Progenitor cell of endocrine pancreas (in vitro differentiated cells): ENCODE measurements at regions not wholly inside any gene's neighbourhood (a gene's known extent, or its start where the extent isn't known, plus 50 kb on each side); places are given as distances from the start of the nearest gene placed in this dataset.

Source experiments
- DNase-seq: peaks from one replicate; pipeline ENCODE4 v3.0.0; 2021; ENCODE audit warnings: low spot score; ENCODE audit not compliant: unreplicated experiment
- H3K27ac Mint-ChIP-seq: 2 replicates; pipeline ENCODE4 v1.8.0; 2021; ENCODE audit warnings: mild to moderate bottlenecking, moderate library complexity, mixed read lengths
- H3K27me3 Mint-ChIP-seq: 2 replicates; pipeline ENCODE4 v1.8.0; 2021; ENCODE audit warnings: mixed read lengths
- H3K36me3 Mint-ChIP-seq: 2 replicates; pipeline ENCODE4 v1.8.0; 2022; ENCODE audit warnings: mixed read lengths; ENCODE audit not compliant: insufficient read depth
- H3K4me1 Mint-ChIP-seq: 2 replicates; pipeline ENCODE4 v1.8.0; 2021; ENCODE audit warnings: low read depth, mixed read lengths
- H3K4me3 Mint-ChIP-seq: 2 replicates; pipeline ENCODE4 v1.8.0; 2021; ENCODE audit warnings: low read depth, mild to moderate bottlenecking, moderate library complexity, mixed read lengths
- H3K9me3 Mint-ChIP-seq: 2 replicates; pipeline ENCODE4 v1.8.0; 2021; ENCODE audit warnings: low read depth, mixed read lengths
- TF ChIP-seq, protein P1 (sequence below): fragments of 200-600 bp; sonication (generic); IDR thresholded peaks from one replicate; pipeline ENCODE4 v1.5.0; 2021; ENCODE audit warnings: antibody characterized with exemption, mild to moderate bottlenecking; ENCODE audit not compliant: unreplicated experiment

- TF ChIP-seq, protein P1, sequence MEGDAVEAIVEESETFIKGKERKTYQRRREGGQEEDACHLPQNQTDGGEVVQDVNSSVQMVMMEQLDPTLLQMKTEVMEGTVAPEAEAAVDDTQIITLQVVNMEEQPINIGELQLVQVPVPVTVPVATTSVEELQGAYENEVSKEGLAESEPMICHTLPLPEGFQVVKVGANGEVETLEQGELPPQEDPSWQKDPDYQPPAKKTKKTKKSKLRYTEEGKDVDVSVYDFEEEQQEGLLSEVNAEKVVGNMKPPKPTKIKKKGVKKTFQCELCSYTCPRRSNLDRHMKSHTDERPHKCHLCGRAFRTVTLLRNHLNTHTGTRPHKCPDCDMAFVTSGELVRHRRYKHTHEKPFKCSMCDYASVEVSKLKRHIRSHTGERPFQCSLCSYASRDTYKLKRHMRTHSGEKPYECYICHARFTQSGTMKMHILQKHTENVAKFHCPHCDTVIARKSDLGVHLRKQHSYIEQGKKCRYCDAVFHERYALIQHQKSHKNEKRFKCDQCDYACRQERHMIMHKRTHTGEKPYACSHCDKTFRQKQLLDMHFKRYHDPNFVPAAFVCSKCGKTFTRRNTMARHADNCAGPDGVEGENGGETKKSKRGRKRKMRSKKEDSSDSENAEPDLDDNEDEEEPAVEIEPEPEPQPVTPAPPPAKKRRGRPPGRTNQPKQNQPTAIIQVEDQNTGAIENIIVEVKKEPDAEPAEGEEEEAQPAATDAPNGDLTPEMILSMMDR: no peak
- no peaks in the 10 kb centered on the region for H3K4me1 Mint-ChIP-seq
- no peak overlapping the region for H3K27ac Mint-ChIP-seq
- H3K27me3 Mint-ChIP-seq: no peaks in the 10 kb centered on the region
- no peak overlapping the region for H3K4me3 Mint-ChIP-seq
- H3K9me3 Mint-ChIP-seq: peaks cover 3% of the 10 kb centered on the region
- H3K36me3 Mint-ChIP-seq: no peaks in the 10 kb centered on the region
- DNase-seq: no peak
These were observed 127.7 kb upstream of the RAD23B start for GRCh38 chr9:107155244-107155817.

DNA sequence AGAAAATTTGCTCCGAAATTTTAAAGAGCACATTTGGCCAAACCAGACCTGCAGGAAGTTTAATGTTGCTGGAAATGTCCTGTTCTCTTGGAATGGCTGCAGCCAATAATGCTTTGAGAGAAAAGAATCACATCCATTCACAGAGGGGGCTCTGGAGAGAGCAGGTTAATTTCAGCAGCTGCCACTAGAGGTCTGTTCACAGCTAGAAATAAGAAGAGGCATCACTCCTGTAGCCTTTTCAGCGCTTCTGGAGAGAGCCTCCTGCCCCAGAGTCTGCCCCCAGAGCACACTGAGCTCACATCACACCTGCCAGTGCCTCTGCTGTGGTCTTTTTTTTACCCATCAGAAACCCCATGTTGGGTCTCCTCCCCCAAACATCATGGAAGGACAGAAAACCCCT is 124.8 kb upstream of the RAD23B start:
- Mint-ChIP-seq H3K36me3 (no peaks in the 10 kb centered on the region), H3K27ac (no peak overlapping the region), H3K4me3 (no peak overlapping the region), H3K9me3 (no peaks in the 10 kb centered on the region), H3K27me3 (no peaks in the 10 kb centered on the region), H3K4me1 (no peaks in the 10 kb centered on the region)
- DNase-seq: no peak
- TF ChIP-seq, protein P1: peak; percentile 67

DNA sequence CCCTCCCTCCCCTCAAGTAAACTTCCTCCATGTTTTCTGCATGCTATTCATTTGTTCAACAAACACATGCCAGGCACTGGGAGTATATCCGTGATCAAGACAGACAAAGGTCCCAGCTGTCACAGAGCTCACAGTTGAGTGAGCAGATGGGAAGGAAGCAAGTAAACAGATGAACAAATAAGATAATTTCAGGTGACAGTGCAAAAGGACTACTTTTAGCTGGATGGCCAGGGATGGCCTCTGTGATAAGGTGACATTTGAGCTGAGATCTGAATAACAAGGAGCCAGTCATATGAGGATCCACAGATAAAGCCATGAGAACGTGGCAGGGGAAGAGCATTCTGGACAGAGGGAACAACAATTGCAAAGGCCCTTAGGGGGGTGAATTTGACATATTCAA is 121.7 kb upstream of the RAD23B start:
- Mint-ChIP-seq H3K9me3 (peaks cover 4% of the 10 kb centered on the region), H3K4me3 (no peak overlapping the region), H3K36me3 (no peaks in the 10 kb centered on the region), H3K27me3 (no peaks in the 10 kb centered on the region), H3K4me1 (no peaks in the 10 kb centered on the region), H3K27ac (no peak overlapping the region)
- no peak for DNase-seq
- TF ChIP-seq, protein P1: no peak

DNA sequence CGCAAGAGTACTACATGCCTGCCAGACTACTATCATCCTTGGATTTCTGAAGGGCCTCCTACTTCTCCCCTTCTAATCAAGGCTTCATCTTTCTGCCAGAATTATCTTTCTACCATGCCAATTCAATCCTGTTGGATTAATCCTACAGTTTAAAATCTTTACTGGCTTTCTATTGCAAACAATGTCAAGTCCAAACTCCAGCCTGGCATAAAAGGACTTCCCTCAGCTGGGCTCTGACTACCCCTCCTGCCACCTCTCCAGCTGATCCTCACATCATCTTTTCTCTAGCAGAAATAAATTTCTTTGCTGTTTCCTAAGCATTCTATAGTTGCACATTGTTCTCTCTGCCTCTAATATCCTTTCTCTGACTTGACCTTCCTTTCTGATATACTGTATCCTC is 119.7 kb upstream of the RAD23B start:
- Mint-ChIP-seq H3K4me1 (no peaks in the 10 kb centered on the region), H3K4me3 (no peak overlapping the region), H3K27me3 (no peaks in the 10 kb centered on the region), H3K27ac (no peak overlapping the region), H3K9me3 (peaks cover 4% of the 10 kb centered on the region), H3K36me3 (no peaks in the 10 kb centered on the region)
- DNase-seq: no peak
- TF ChIP-seq, protein P1: no peak

GRCh38 chr9:107169796-107170195 is 113.3 kb upstream of the RAD23B start:
- peaks cover 4% of the 10 kb centered on the region for H3K9me3 Mint-ChIP-seq
- no peaks in the 10 kb centered on the region for H3K27me3 Mint-ChIP-seq
- no peaks in the 10 kb centered on the region for H3K4me1 Mint-ChIP-seq
- no peak for DNase-seq
- H3K27ac Mint-ChIP-seq: no peak overlapping the region
- H3K4me3 Mint-ChIP-seq: no peak overlapping the region
- H3K36me3 Mint-ChIP-seq: no peaks in the 10 kb centered on the region
- TF ChIP-seq, protein P1: no peak
